ENCODE measurements at regions not wholly inside any gene's neighbourhood (a gene's known extent, or its start where the extent isn't known, plus 50 kb on each side); places are given as distances from the start of the nearest gene placed in this dataset.

DNA sequence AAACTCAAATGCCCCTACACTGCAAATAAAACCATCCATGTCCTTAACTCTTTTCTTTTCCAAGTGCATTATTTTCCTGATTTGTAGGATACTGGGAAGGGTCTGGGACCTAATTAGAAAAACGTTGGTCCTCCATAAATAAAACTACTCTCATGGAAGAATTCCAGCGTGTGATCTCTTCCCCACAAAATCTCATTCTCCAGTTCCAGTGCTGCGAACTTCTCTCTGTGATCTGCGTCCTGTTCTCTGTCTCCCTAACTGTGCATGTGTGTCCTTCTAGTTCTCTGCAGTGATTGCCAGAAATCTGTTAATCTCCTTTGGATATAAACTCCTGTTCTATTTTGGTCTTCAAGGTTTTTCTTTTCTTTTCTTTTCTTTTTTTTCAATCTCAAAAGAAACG lies 148.1 kb downstream of the BBOX1 start:
- TF ChIP-seq, protein P1, sequence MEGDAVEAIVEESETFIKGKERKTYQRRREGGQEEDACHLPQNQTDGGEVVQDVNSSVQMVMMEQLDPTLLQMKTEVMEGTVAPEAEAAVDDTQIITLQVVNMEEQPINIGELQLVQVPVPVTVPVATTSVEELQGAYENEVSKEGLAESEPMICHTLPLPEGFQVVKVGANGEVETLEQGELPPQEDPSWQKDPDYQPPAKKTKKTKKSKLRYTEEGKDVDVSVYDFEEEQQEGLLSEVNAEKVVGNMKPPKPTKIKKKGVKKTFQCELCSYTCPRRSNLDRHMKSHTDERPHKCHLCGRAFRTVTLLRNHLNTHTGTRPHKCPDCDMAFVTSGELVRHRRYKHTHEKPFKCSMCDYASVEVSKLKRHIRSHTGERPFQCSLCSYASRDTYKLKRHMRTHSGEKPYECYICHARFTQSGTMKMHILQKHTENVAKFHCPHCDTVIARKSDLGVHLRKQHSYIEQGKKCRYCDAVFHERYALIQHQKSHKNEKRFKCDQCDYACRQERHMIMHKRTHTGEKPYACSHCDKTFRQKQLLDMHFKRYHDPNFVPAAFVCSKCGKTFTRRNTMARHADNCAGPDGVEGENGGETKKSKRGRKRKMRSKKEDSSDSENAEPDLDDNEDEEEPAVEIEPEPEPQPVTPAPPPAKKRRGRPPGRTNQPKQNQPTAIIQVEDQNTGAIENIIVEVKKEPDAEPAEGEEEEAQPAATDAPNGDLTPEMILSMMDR (IDR thresholded peaks at IDR 0.05 in 4 of 5, conservative IDR thresholded peaks at IDR 0.05 in 1 of 5), result no peak
- TF ChIP-seq POLR2A (IDR thresholded peaks at IDR 0.05), result no peak

Measured in gastrocnemius medialis (tissue), 4 donors.